Uterus (tissue), 2 donors: ENCODE measurements at regions not wholly inside any gene's neighbourhood (a gene's known extent, or its start where the extent isn't known, plus 50 kb on each side); places are given as distances from the start of the nearest gene placed in this dataset.

Experiments used
- POLR2A ChIP-seq, 2 donors: fragments of 450-650 bp; IDR thresholded peaks; one replicate each; pipeline ENCODE4 v1.6.1; 2016; ENCODE audit warnings: antibody characterized with exemption in 2 of 2, mild to moderate bottlenecking in 1 of 2, moderate library complexity in 1 of 2
- TF ChIP-seq, protein P1 (sequence below), 4 experiments: fragments of 200-600 bp in 2 of 4; fragments of 450-650 bp in 2 of 4; sonication (generic) in 2 of 4; IDR thresholded peaks; one replicate each; pipeline ENCODE4 v1.5.1; 2016 to 2019; ENCODE audit warnings: antibody characterized with exemption in 4 of 4, mild to moderate bottlenecking in 2 of 4, moderate library complexity in 1 of 4

DNA sequence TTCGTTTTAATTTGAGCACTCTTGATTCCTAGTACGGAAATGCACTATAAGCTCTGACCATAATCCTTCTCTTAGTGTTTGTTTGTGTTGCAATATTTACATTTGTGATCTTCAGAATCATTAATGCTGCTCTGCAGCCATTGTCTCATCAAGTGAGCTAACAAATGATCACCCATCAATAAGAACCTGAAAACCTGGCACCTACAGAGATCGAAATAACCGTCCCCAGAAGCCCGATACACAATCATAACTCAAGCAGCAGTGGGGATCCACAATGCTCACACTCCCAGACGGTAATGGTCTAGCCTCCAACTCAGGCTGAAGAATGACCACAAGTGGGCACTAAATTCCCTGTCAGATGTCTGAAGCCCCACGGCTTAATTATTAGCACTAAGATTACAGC, 156.0 kb upstream of the NFE2L3 start:
- TF ChIP-seq, protein P1, sequence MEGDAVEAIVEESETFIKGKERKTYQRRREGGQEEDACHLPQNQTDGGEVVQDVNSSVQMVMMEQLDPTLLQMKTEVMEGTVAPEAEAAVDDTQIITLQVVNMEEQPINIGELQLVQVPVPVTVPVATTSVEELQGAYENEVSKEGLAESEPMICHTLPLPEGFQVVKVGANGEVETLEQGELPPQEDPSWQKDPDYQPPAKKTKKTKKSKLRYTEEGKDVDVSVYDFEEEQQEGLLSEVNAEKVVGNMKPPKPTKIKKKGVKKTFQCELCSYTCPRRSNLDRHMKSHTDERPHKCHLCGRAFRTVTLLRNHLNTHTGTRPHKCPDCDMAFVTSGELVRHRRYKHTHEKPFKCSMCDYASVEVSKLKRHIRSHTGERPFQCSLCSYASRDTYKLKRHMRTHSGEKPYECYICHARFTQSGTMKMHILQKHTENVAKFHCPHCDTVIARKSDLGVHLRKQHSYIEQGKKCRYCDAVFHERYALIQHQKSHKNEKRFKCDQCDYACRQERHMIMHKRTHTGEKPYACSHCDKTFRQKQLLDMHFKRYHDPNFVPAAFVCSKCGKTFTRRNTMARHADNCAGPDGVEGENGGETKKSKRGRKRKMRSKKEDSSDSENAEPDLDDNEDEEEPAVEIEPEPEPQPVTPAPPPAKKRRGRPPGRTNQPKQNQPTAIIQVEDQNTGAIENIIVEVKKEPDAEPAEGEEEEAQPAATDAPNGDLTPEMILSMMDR (IDR thresholded peaks at IDR 0.05): no peak
- TF ChIP-seq POLR2A (IDR thresholded peaks at IDR 0.05): no peak
